HG03571 (cell line): ENCODE measurements at regions not wholly inside any gene's neighbourhood (a gene's known extent, or its start where the extent isn't known, plus 50 kb on each side); places are given as distances from the start of the nearest gene placed in this dataset.

Experiments
- ATAC-seq: cut with Tn5 transposase; IDR thresholded peaks from one replicate; pipeline ENCODE4 v1.9.1; 2021; ENCODE audit not compliant: unreplicated experiment

GRCh38 chr16:80309178-80309577 lies 231.6 kb upstream of the DYNLRB2 start:
- no peak for ATAC-seq

DNA sequence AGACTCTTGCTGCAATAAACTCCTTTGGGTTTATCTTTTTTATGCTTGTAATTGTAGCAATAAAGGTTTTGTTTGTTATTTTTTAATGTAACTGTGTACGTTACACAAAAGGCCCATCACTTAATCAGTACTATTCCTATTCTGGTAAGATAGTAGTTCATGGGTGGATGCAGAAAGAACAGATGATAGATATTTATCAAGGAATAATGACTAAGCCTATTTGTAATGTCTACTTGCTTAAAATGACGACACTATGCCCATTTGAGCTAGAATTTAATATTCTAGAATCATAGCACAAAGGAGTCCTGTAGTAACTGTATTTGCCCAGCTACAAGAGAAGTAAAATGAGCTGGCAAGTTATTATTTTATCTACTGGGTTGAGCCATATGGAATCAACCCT lies 235.4 kb upstream of the DYNLRB2 start:
- ATAC-seq = no peak

- ATAC-seq = no peak
Observed at GRCh38 chr16:80303691-80304090, 237.1 kb upstream of the DYNLRB2 start.

GRCh38 chr16:80300876-80301275 lies 239.9 kb upstream of the DYNLRB2 start:
- no peak for ATAC-seq

DNA sequence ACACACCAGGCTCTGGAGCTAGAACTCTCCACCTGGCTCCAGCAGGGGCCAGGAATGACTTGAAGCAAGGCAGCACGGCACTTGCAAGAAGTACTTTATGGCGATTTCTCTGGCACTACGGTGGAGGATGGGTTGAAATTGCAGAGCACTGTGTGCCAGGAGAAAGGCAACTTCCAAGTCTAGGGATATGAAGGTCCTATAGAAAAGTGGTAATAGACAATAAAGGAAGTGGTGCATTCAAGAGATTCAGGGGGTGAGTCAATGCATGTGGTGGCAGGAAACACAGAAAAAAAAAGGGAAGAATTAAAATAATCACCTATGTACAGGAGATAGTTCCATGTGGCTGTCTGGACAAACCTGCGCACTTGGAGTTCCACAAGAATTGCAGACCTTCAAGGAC lies 240.3 kb upstream of the DYNLRB2 start:
- no peak for ATAC-seq

DNA sequence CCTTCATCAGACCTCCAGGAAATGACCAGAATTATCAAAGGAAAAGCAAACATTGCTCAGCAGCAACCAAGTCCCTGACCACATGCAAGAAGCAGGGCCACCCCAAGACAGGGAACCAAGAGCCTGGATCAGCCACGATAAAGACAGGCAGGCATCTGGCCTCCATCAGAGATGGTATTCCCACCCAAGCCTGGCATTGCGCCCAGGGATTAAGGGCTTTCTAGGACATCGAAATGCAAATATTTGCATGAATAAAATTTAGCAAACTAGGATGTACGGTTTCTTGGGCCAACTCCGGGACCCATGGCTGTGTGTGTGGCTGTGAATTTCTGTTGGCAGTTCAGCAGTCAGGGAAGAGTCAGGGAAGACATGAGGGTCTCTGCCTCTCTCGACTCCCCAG lies 241.4 kb upstream of the DYNLRB2 start:
- ATAC-seq = no peak

DNA sequence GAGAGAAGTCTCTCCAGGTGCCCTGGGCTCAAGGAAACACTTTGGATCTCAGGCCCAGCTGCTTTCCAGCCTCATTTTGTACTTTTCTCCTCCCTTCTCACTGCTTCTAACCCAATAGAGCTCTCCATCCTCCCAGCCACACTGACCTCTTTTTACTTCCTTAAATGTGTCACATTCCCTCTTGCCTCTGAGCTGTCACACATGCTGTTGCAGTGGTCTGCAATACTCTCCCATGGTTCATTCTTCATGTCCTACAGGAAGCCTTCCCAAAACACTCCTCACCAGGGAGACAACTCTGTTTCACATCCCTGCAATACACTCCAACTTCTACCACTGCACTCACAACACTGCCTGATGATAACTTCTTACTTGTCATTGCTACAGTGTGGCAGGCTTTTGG lies 242.1 kb upstream of the DYNLRB2 start:
- ATAC-seq = no peak

DNA sequence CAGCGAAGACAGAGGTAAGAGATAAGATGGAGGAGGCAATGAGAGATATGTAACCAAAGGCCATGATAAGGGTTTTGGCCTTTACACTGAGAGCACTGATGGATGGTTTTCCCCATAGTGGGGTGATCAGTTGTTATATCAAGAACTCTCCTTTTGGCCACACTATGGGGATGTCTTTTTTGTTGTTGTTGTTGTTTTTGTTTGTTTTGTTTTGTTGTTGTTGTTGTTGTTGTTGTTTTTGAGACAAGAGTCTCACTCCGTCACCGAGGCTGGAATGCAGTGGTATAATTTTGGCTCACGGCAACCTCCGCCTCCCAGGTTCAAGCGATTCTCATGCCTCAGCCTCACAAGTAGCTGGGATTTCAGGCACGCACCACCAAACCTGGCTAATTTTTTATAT lies 244.8 kb upstream of the DYNLRB2 start:
- ATAC-seq = no peak

DNA sequence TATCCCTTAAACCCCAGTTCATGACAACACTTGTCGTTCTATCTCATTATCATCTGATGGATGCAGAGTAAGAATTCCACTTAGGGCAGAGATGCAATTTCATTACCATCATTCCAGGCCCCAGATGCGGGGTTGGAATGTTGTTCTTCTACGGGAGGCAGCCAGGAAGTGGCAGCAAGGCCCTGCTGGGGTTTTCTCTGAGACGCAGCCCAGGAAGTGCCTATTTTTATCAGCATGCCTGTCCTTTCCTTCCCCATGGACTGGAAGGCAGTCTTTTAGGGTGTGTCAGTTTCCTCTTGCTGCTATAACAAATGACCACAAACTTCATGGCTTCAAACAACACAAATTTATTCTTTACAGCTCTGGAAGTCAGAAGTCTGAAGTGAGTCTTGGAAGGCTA lies 246.6 kb upstream of the DYNLRB2 start:
- no peak for ATAC-seq

DNA sequence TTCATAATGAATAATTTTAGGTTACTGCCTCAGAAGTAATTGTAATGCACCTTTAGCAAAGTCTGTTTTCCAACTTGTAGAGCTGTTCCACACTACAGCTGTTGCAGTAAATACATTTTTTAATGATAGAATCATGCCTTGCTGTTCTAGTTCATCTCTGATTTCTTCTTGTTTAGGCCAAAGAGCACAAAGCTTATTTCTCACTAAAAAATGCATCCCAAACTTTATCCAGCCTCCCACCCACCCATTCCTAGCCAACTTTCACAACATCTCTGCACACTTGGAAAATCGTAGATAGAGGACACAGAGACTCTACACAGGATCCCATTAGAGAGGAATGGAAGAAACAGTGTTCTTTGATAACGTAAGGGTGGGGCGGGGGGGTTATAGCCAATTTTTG lies 252.2 kb upstream of the DYNLRB2 start:
- no peak for ATAC-seq

DNA sequence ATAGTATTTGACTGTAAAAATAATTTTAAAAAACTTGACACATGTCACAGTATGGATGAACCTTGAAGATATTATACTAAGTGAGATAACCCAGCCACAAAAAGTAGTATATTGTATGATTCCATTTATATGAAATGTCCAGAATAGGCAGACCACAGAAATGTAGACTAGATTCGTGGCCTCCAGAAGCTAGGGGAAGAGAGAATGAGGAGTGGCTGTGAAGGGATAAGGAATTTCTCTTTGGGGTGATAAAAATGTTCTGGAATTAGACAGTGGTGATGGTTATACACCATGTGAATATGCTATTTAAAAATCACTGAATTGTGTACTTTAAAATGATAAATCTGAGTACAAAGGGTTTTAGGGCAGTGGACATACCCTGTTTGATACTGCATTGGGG lies 253.1 kb upstream of the DYNLRB2 start:
- no peak for ATAC-seq

DNA sequence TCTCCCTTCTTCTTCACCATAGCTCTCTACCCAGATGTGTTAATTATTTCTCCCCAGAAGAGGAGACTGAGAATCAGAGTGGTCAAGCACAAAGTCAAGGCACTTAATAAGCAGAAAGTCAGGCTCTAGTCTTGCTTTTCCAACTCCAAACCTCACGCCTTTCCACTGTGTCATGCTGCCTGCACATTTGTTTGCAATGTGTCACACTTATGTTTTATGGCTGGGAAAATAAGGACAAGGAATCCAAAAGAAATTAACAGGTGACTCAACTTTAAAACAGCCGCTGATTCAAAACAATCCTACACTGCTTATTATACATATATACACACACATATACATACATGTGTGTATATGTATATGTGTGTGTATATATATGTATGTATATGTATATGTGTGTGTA lies 255.7 kb upstream of the DYNLRB2 start:
- no peak for ATAC-seq

- ATAC-seq = no peak
Observed at GRCh38 chr16:80283466-80284392, 257.1 kb upstream of the DYNLRB2 start.

- no peak for ATAC-seq
Observed at GRCh38 chr16:80280557-80280956, 260.2 kb upstream of the DYNLRB2 start.

DNA sequence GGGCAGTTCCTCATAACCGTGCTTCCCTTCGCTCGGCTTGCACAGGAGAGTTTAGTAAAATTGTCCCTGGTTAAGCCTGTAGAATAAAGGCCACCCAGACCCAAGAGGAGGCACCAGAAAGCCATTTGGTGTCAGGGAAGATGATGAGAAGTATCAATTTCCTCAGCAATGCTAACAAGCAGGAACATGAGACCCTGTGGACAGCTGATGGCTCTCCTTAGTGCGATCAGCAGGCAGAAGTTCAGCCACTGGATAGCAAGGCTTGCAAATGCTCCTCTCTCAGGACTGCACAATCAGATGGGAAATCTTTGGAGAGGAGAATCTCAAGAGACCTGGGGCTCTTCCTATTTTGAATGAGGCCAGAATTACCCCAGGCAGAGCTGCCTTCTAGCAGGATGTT lies 261.1 kb upstream of the DYNLRB2 start:
- no peak for ATAC-seq

DNA sequence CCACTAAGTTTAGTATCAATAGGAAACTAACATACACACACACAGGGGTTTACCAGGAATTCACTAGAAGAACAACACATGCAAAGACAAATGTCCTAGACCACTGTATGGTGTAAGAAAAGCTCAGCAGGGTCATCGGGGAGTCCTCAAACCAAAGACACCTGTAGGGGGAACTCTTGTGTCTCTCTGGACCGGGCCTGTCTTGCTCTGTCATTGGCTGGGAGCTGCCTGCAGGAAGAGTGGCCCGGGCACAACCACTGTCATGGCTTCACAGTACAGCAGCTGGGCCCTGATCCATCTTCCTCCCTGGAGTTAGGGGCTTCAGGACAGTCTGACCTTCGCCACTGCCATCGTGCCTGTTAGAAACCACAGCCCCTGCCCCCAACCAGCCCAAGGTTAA lies 263.6 kb upstream of the DYNLRB2 start:
- no peak for ATAC-seq

GRCh38 chr16:80274576-80275191 lies 266.1 kb upstream of the DYNLRB2 start:
- no peak for ATAC-seq

- no peak for ATAC-seq
Observed at GRCh38 chr16:80273635-80274538, 266.9 kb upstream of the DYNLRB2 start.

DNA sequence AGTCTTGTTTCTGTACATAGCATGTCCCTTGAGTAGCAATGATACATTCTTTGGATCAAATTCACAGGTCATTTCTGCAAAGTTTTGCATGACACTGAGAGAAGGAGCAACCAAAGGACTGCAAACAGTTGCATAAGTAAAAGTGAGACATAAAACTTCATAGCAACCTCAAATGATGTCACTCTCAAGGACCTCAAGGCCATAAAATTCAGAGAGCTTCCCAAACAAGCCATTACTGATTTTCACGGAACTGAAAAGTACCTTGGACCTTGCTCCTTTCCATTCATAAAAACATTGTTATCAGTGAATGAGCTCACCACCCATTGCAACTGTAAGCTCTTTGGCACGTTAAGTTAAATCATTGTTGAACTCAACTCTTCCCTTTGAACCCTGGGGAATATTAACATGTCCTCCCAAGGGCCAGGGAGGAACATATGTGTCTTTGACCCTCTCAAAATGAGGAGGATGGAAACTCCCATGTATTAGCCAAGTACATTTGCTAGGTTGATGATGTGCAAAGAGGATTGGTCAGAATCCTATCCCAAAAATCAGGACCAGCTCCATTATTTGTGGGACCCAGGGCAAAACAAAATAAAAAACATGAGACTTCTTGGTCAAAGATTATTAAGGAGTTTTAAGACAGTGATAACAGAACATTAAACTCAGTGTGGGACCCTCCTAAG lies 275.0 kb upstream of the DYNLRB2 start:
- ATAC-seq = no peak

- no peak for ATAC-seq
Observed at GRCh38 chr16:80263848-80264694, 276.7 kb upstream of the DYNLRB2 start.
